Hepatocyte (in vitro differentiated cells): ENCODE measurements at regions not wholly inside any gene's neighbourhood (a gene's known extent, or its start where the extent isn't known, plus 50 kb on each side); places are given as distances from the start of the nearest gene placed in this dataset.

Experiments used
- EZH2 ChIP-seq: fragments of 200-600 bp; sonication (generic); IDR thresholded peaks from 2 replicates; pipeline ENCODE4 v1.6.1; 2016; ENCODE audit warnings: antibody characterized with exemption, mild to moderate bottlenecking, borderline replicate concordance
- EZH2phosphoT487 ChIP-seq: fragments of 200-600 bp; sonication (generic); IDR thresholded peaks from one replicate; pipeline ENCODE4 v1.6.1; 2018; ENCODE audit warnings: antibody characterized with exemption, mild to moderate bottlenecking, low read depth, moderate library complexity; ENCODE audit not compliant: unreplicated experiment, severe bottlenecking
- TF ChIP-seq, protein P1 (sequence below): fragments of 200-600 bp; sonication (generic); IDR thresholded peaks from 2 replicates; pipeline ENCODE4 v1.5.1; 2016; ENCODE audit warnings: antibody characterized with exemption, mild to moderate bottlenecking; ENCODE audit not compliant: poor library complexity

DNA sequence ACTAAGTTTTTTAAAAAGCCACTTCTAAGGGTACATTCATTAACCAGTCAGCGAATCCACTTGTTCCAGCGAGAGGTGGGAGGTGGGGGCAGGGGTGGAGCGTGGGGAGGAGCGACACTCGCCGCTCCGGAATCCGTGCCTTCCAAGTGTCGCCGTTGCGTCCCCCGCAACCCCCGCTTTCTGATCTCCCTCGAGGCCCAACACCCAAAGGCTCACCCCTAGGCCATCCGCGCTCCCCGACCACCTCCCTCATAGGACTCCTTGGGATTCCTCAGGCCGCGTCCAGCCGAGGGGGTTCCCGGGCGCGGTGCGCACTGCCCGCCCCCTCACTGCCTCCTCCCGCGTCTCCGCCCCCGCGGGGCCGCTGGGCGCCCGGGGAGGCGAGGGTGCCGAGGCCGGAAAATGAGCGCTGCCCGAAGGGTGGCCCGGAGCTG, 108.1 kb upstream of the STOX2 start:
- TF ChIP-seq, protein P1, sequence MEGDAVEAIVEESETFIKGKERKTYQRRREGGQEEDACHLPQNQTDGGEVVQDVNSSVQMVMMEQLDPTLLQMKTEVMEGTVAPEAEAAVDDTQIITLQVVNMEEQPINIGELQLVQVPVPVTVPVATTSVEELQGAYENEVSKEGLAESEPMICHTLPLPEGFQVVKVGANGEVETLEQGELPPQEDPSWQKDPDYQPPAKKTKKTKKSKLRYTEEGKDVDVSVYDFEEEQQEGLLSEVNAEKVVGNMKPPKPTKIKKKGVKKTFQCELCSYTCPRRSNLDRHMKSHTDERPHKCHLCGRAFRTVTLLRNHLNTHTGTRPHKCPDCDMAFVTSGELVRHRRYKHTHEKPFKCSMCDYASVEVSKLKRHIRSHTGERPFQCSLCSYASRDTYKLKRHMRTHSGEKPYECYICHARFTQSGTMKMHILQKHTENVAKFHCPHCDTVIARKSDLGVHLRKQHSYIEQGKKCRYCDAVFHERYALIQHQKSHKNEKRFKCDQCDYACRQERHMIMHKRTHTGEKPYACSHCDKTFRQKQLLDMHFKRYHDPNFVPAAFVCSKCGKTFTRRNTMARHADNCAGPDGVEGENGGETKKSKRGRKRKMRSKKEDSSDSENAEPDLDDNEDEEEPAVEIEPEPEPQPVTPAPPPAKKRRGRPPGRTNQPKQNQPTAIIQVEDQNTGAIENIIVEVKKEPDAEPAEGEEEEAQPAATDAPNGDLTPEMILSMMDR: no peak
- TF ChIP-seq EZH2 (no peak), EZH2phosphoT487 (no peak)
